SH-SY5Y (cell line): ENCODE measurements at regions not wholly inside any gene's neighbourhood (a gene's known extent, or its start where the extent isn't known, plus 50 kb on each side); places are given as distances from the start of the nearest gene placed in this dataset.

Source experiments
- GATA2 ChIP-seq: IDR thresholded peaks from 2 replicates; pipeline ENCODE4 v1.6.1; 2011; ENCODE audit warnings: mild to moderate bottlenecking, low read depth, low read length
- GATA3 ChIP-seq: IDR thresholded peaks from 2 replicates; pipeline ENCODE4 v1.6.1; 2011; ENCODE audit warnings: low read depth, mild to moderate bottlenecking, low read length, moderate library complexity

GRCh38 chr17:62135742-62136141 lies 70.7 kb upstream of the MED13 start:
- TF ChIP-seq GATA2 (no peak), GATA3 (no peak)
